IMR-90 (cell line): ENCODE measurements at regions not wholly inside any gene's neighbourhood (a gene's known extent, or its start where the extent isn't known, plus 50 kb on each side); places are given as distances from the start of the nearest gene placed in this dataset.

Experiments
- ATAC-seq: fragments of 200-7000 bp; cut with Tn5 transposase; 2 replicates; pipeline ENCODE4 v1.9.1; 2020; ENCODE audit warnings: low read depth, mild to moderate bottlenecking, moderate library complexity
- BruUV-seq: library from RNA; stranded (reverse); fragments of 400-500 nt; replicated peaks from 2 replicates; lab custom pipeline; 2021; lab: Mats Ljungman, UMichigan
- CTCF ChIA-PET: fragments of 300-600 bp; formaldehyde crosslinking; extraction: SDS; loops from one replicate; lab custom pipeline; 2021; ENCODE audit warnings: antibody characterized with exemption; lab: Yijun Ruan, JAX
- POLR2A ChIA-PET: fragments of 300-600 bp; sonication (Branson Sonifier 250); formaldehyde crosslinking; loops from one replicate; lab custom pipeline; 2022; ENCODE audit warnings: antibody characterized with exemption; ENCODE audit not compliant: unreplicated experiment; lab: Charles Lee
- DNase-seq: peaks from one replicate; pipeline ENCODE4 v3.0.0; 2013
- H2AFZ ChIP-seq: replicated peaks from 2 replicates; pipeline ENCODE3; 2013; ENCODE audit warnings: low read length, mild to moderate bottlenecking; ENCODE audit not compliant: poor library complexity
- H2AK5ac ChIP-seq: 2 replicates; pipeline ENCODE4 v1.6.1; 2013; ENCODE audit warnings: low read depth, low read length, inconsistent platforms
- H2AK9ac ChIP-seq: replicated peaks from 2 replicates; pipeline ENCODE3; 2013; ENCODE audit warnings: mild to moderate bottlenecking, low read depth, low read length, moderate library complexity; ENCODE audit not compliant: poor library complexity
- H2BK120ac ChIP-seq: 2 replicates; pipeline ENCODE4 v1.6.1; 2013; ENCODE audit warnings: low read depth, low read length, inconsistent platforms
- H2BK15ac ChIP-seq: 3 replicates; pipeline ENCODE4 v1.6.1; 2013; ENCODE audit warnings: low read depth, low read length, inconsistent platforms
- H2BK20ac ChIP-seq: 2 replicates; pipeline ENCODE4 v1.6.1; 2013; ENCODE audit warnings: low read depth, mild to moderate bottlenecking, inconsistent platforms, low read length, moderate library complexity
- H2BK5ac ChIP-seq: 2 replicates; pipeline ENCODE4 v1.6.1; 2013; ENCODE audit warnings: mild to moderate bottlenecking, low read depth, low read length, inconsistent platforms; ENCODE audit not compliant: poor library complexity, severe bottlenecking
- H3K14ac ChIP-seq: replicated peaks from 2 replicates; pipeline ENCODE4 v1.6.1; 2013; ENCODE audit warnings: low read depth, low read length, inconsistent platforms
- H3K18ac ChIP-seq: 2 replicates; pipeline ENCODE4 v1.6.1; 2013; ENCODE audit warnings: low read depth, low read length, control low read depth
- H3K23ac ChIP-seq: 2 replicates; pipeline ENCODE4 v1.6.1; 2013; ENCODE audit warnings: low read depth, low read length, inconsistent platforms
- H3K27ac ChIP-seq: 2 replicates; pipeline ENCODE4 v1.5.1; 2013; ENCODE audit warnings: mild to moderate bottlenecking, control low read depth, low read length; ENCODE audit not compliant: insufficient read depth
- H3K27me3 ChIP-seq: 2 replicates; pipeline ENCODE4 v1.6.1; 2013; ENCODE audit warnings: low read length; ENCODE audit not compliant: control insufficient read depth, insufficient read depth
- H3K36me3 ChIP-seq: 2 replicates; pipeline ENCODE4 v1.6.1; 2013; ENCODE audit warnings: low read length, mixed read lengths; ENCODE audit not compliant: control insufficient read depth, insufficient read depth
- H3K4ac ChIP-seq: 2 replicates; pipeline ENCODE4 v1.6.1; 2013; ENCODE audit warnings: low read depth, low read length, inconsistent platforms
- H3K4me1 ChIP-seq: 2 replicates; pipeline ENCODE4 v1.6.1; 2013; ENCODE audit warnings: low read length, mixed read lengths; ENCODE audit not compliant: control insufficient read depth, insufficient read depth
- H3K4me2 ChIP-seq: 2 replicates; pipeline ENCODE4 v1.6.1; 2013; ENCODE audit warnings: low read depth, mild to moderate bottlenecking, control low read depth, low read length, moderate library complexity
- H3K4me3 ChIP-seq: 2 replicates; pipeline ENCODE4 v1.5.1; 2013; ENCODE audit warnings: low read depth, mild to moderate bottlenecking, control low read depth, low read length, moderate library complexity; ENCODE audit not compliant: insufficient read depth
- H3K56ac ChIP-seq: 2 replicates; pipeline ENCODE4 v1.6.1; 2013; ENCODE audit warnings: low read length, inconsistent platforms; ENCODE audit not compliant: insufficient read depth; ENCODE audit errors: extremely low read depth
- H3K79me1 ChIP-seq, 2 experiments: 2 replicates each; pipeline ENCODE4 v1.6.1; 2013; ENCODE audit warnings: low read length in 2 of 2, inconsistent platforms in 1 of 2, low read depth in 1 of 2
- H3K9ac ChIP-seq: 2 replicates; pipeline ENCODE4 v1.6.1; 2013; ENCODE audit warnings: low read depth, low read length, control low read depth
- H3K9me1 ChIP-seq: 2 replicates; pipeline ENCODE4 v1.6.1; 2013; ENCODE audit warnings: low read length, inconsistent platforms; ENCODE audit not compliant: insufficient read depth
- H3K9me3 ChIP-seq: 2 replicates; pipeline ENCODE4 v1.6.1; 2013; ENCODE audit warnings: low read length; ENCODE audit not compliant: control insufficient read depth, insufficient read depth
- H4K20me1 ChIP-seq: 2 replicates; pipeline ENCODE4 v1.6.1; 2013; ENCODE audit warnings: low read length, inconsistent platforms; ENCODE audit not compliant: insufficient read depth
- H4K5ac ChIP-seq: 2 replicates; pipeline ENCODE4 v1.6.1; 2013; ENCODE audit warnings: mild to moderate bottlenecking, low read depth, low read length, control low read depth
- H4K8ac ChIP-seq, 2 experiments: 2 replicates each; pipeline ENCODE4 v1.6.1; 2013; ENCODE audit warnings: low read depth in 2 of 2, low read length in 2 of 2, control low read depth in 1 of 2, inconsistent platforms in 1 of 2
- H4K91ac ChIP-seq: 2 replicates; pipeline ENCODE4 v1.6.1; 2013; ENCODE audit warnings: low read depth, low read length, inconsistent platforms; ENCODE audit not compliant: insufficient read depth
- BHLHE40 ChIP-seq: fragments of 150-350 bp; IDR thresholded peaks from 2 replicates; pipeline ENCODE4 v1.6.1; 2016; ENCODE audit warnings: mild to moderate bottlenecking, low read depth, low read length
- CEBPB ChIP-seq: IDR thresholded peaks from 2 replicates; pipeline ENCODE4 v1.6.1; 2012; ENCODE audit warnings: low read depth, low read length, improper control_type of control experiment
- CHD1 ChIP-seq: IDR thresholded peaks from 2 replicates; pipeline ENCODE4 v1.6.1; 2012; ENCODE audit warnings: low read depth, low read length, improper control_type of control experiment
- MAFK ChIP-seq: IDR thresholded peaks from 2 replicates; pipeline ENCODE4 v1.6.1; 2012; ENCODE audit warnings: low read depth, low read length, improper control_type of control experiment
- NFE2L2 ChIP-seq: fragments of 150-350 bp; IDR thresholded peaks from 2 replicates; pipeline ENCODE4 v1.6.1; 2016; ENCODE audit warnings: low read depth, mild to moderate bottlenecking, low read length
- POLR2A ChIP-seq: IDR thresholded peaks from 2 replicates; pipeline ENCODE4 v1.6.1; 2012; ENCODE audit warnings: mild to moderate bottlenecking, low read depth, low read length
- RAD21 ChIP-seq: IDR thresholded peaks from 2 replicates; pipeline ENCODE4 v1.6.1; 2012; ENCODE audit warnings: low read length, improper control_type of control experiment
- RFX5 ChIP-seq: IDR thresholded peaks from 2 replicates; pipeline ENCODE4 v1.8.0; 2012; ENCODE audit warnings: low read depth, mild to moderate bottlenecking, low read length, moderate library complexity
- SMC3 ChIP-seq: fragments of 150-350 bp; IDR thresholded peaks from 2 replicates; pipeline ENCODE4 v1.6.1; 2016; ENCODE audit warnings: low read depth, mild to moderate bottlenecking, antibody characterized with exemption, low read length, moderate library complexity
- dilution Hi-C: fragments of 300-500 bp; cut with HindIII; formaldehyde crosslinking; loops from one replicate; pipeline ENCODE4 v1.14.3; 2018; ENCODE audit warnings: low sequenced_read_pairs; ENCODE audit not compliant: unreplicated experiment
- in situ Hi-C: fragments of 300-500 bp; cut with MboI; formaldehyde crosslinking; loops from 3 replicates; pipeline ENCODE4 v1.14.3; 2019; ENCODE audit warnings: low sequenced_read_pairs, inconsistent platforms, mixed read lengths
- intact Hi-C: fragments of 100-400 bp; cut with micrococcal nuclease; formaldehyde crosslinking; loops from 2 replicates; pipeline ENCODE4 v1.10.0; 2022
- TF ChIP-seq, protein P1 (sequence below): fragments of 150-350 bp; IDR thresholded peaks from 2 replicates; pipeline ENCODE4 v1.6.1; 2016; ENCODE audit warnings: low read depth, mild to moderate bottlenecking, low read length, moderate library complexity, borderline replicate concordance

DNA sequence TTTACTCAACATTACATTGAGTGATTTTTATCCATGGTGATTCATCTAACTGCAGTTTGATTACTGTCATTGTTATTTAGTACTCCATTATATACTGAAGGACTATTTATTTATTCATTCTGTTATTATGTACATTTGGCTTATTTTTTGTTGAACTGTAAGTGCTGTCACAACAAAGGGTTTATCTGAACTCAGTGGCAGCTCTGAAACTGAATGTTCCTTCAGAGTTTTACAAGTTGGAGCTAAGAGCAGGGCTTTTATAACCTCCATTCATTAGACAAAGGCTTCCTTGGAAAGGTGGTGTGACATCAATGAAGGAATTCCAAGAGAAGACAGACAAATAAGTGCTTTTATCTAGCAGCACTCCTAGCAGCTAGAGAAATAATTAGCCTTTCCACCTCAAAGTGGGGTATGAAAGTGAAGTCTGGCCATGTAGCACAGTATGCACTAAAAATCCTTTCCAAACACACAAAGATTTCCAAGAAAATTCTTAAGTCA is 83.3 kb upstream of the GORAB start:
- no peak overlapping the region for H3K9ac ChIP-seq
- no peak overlapping the region for H3K4me2 ChIP-seq
- ATAC-seq = no peak
- H3K4me3 ChIP-seq = no peak overlapping the region
- H3K18ac ChIP-seq = no peak overlapping the region
- H2BK15ac ChIP-seq = no peak overlapping the region
- no peaks in the 10 kb centered on the region for H3K9me1 ChIP-seq
- H3K27me3 ChIP-seq = no peaks in the 10 kb centered on the region
- POLR2A ChIA-PET = no interaction called here
- H3K56ac ChIP-seq = peak overlapping the region; percentile 24; the same call in 1 of the 2 replicates
- H2BK20ac ChIP-seq = no peak overlapping the region; the same call in 1 of the 2 replicates
- H2AK5ac ChIP-seq = no peak overlapping the region
- no peak overlapping the region for H2AFZ ChIP-seq
- H3K79me1 ChIP-seq = no peaks in the 10 kb centered on the region
- H3K4me1 ChIP-seq = no peaks in the 10 kb centered on the region; the same call in 1 of the 2 replicates
- dilution Hi-C loops = no loop called here
- H3K14ac ChIP-seq = no peak overlapping the region
- H2AK9ac ChIP-seq = no peak overlapping the region
- TF ChIP-seq, protein P1, sequence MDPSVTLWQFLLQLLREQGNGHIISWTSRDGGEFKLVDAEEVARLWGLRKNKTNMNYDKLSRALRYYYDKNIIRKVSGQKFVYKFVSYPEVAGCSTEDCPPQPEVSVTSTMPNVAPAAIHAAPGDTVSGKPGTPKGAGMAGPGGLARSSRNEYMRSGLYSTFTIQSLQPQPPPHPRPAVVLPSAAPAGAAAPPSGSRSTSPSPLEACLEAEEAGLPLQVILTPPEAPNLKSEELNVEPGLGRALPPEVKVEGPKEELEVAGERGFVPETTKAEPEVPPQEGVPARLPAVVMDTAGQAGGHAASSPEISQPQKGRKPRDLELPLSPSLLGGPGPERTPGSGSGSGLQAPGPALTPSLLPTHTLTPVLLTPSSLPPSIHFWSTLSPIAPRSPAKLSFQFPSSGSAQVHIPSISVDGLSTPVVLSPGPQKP = no peak
- no peak for TF ChIP-seq RFX5
- no peak for TF ChIP-seq NFE2L2
- TF ChIP-seq BHLHE40 = no peak
- no peak for TF ChIP-seq SMC3
- TF ChIP-seq CEBPB = no peak
- no peak for TF ChIP-seq MAFK
- TF ChIP-seq POLR2A = no peak
- TF ChIP-seq CHD1 = no peak
- no peak for TF ChIP-seq RAD21
- no peak for DNase-seq
- H4K5ac ChIP-seq = no peak overlapping the region
- intact Hi-C loops = no loop called here
- H2BK120ac ChIP-seq = no peak overlapping the region
- H3K23ac ChIP-seq = no peak overlapping the region
- H4K20me1 ChIP-seq = no peaks in the 10 kb centered on the region
- no peaks in the 10 kb centered on the region for H3K36me3 ChIP-seq
- no peak overlapping the region for H3K4ac ChIP-seq
- no peak overlapping the region for H4K8ac ChIP-seq
- H2BK5ac ChIP-seq = no peak overlapping the region
- H3K9me3 ChIP-seq = no peaks in the 10 kb centered on the region
- BruUV-seq = no TSS peak
- in situ Hi-C loops = no loop called here
- no peak overlapping the region for H3K27ac ChIP-seq
- CTCF ChIA-PET = no interaction called here
- H4K91ac ChIP-seq = no peak overlapping the region
